ENCODE measurements at regions not wholly inside any gene's neighbourhood (a gene's known extent, or its start where the extent isn't known, plus 50 kb on each side); places are given as distances from the start of the nearest gene placed in this dataset.
"Not testable (repeated sequence)": the region's sequence is repeated elsewhere in the genome, so short reads cannot be mapped to it uniquely, and the experiment has no call there.

DNA sequence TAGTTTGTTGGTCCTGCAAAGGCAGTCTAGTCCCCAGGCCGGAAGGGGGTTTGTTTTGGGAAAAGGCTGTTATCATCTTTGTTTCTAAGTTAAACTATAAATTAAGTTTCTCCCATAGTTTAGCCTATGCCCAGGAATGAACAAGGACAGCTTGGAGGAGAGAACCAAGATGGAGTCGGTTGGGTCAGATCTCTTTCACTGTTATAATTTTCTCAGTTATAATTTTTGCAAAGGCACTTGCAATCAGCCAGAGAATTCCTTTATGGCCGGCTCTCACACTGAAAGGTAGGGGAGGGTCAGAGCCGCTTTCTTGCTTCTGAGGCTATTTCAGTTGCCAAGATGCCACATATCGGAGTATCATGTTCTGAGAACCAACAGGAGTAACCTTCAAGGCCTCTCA, 59.2 kb upstream of the ATF7IP2 start:
- intact Hi-C loops (cut with DNase I): no loop called here
- TF ChIP-seq POLR2AphosphoS5 (IDR thresholded peaks at IDR 0.05): no peak
- TF ChIP-seq CTCF (IDR thresholded peaks at IDR 0.05): no peak
- Histone ChIP-seq H3K27ac (no peak overlapping the region), H3K36me3 (no peaks in the 10 kb centered on the region), H3K9me3 (no peaks in the 10 kb centered on the region), H3K4me1 (no peaks in the 10 kb centered on the region), H3K27me3 (no peaks in the 10 kb centered on the region), H3K4me3 (no peak overlapping the region)
- no peak for DNase-seq
- WGBS, 2 donors: 87 to 95% methylated on average over 5 of the region's 5 CpGs

DNA sequence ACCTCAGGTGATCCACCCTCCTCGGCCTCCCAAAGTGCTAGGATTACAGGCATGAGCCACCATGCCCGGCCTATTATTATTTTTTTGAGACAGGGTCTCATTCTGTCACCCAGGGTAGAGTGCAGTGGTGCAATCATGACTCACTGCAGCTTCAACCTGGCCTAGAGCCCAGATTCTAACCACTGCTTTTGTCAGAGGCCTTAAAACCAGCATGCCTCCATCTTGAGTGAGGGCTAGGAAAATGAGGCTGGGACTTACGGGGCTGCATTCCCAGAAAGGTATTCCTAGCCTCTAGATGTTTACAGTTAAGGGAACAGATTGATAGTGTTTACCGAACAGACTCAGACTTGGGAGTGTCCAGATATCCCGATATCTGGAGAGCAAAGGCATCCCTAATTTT, 57.6 kb upstream of the ATF7IP2 start:
- H3K27me3 ChIP-seq; H3K4me1 ChIP-seq; intact Hi-C loops (cut with DNase I); H3K9me3 ChIP-seq; H3K36me3 ChIP-seq; DNase-seq; H3K4me3 ChIP-seq; H3K27ac ChIP-seq: not testable (repeated sequence)
- 74 to 82% methylated on average over 5 of the region's 5 CpGs for WGBS, 2 donors

- H3K27me3 ChIP-seq: no peaks in the 10 kb centered on the region
- no peaks in the 10 kb centered on the region for H3K9me3 ChIP-seq
- peaks cover 0 to 11% (median 2%) of the 10 kb centered on the region in 4 donors for H3K4me1 ChIP-seq
- TF ChIP-seq POLR2A (IDR thresholded peaks at IDR 0.05) (no peak), CTCF (IDR thresholded peaks at IDR 0.05) (no peak), POLR2AphosphoS5 (IDR thresholded peaks at IDR 0.05) (no peak), EP300 (IDR thresholded peaks at IDR 0.05) (no peak)
- no peaks in the 10 kb centered on the region for H3K36me3 ChIP-seq
- no peak overlapping the region for H3K27ac ChIP-seq
- DNase-seq: no peak
- intact Hi-C loops (cut with DNase I): no loop called here
- H3K4me3 ChIP-seq: no peak overlapping the region
Observed at GRCh38 chr16:10332241-10332640, 53.6 kb upstream of the ATF7IP2 start.

DNA sequence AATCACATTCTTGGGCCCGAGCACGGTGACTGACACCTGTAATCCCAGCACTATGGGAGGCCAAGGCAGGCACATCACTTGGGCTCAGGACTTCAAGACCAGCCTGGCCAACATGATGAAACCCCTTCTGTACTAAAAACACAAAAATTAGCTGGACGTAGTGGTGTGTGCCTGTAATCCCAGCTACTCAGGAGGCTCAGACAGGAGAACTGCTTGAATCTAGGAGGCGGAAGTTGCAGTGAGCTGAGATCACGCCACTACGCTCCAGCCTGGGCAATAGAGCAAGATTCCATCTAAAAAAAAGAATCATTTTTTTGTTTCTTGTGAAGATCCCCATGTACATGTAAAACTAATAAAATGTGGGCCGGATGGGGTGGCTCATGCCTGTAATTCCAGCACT, 53.1 kb upstream of the ATF7IP2 start:
- TF ChIP-seq POLR2AphosphoS5 (IDR thresholded peaks at IDR 0.05): no peak
- TF ChIP-seq POLR2A (IDR thresholded peaks at IDR 0.05): no peak
- no peak for TF ChIP-seq CTCF (IDR thresholded peaks at IDR 0.05)
- TF ChIP-seq EP300 (IDR thresholded peaks at IDR 0.05): no peak
- Histone ChIP-seq H3K27ac (no peak overlapping the region), H3K27me3 (no peaks in the 10 kb centered on the region), H3K4me3 (no peak overlapping the region), H3K9me3 (no peaks in the 10 kb centered on the region), H3K36me3 (no peaks in the 10 kb centered on the region), H3K4me1 (peaks cover 0 to 16% (median 6%) of the 10 kb centered on the region in 4 donors)
- WGBS, 2 donors: 91 to 92% methylated on average over 7 of the region's 7 CpGs
- intact Hi-C loops (cut with DNase I): no loop called here
- DNase-seq: no peak

DNA sequence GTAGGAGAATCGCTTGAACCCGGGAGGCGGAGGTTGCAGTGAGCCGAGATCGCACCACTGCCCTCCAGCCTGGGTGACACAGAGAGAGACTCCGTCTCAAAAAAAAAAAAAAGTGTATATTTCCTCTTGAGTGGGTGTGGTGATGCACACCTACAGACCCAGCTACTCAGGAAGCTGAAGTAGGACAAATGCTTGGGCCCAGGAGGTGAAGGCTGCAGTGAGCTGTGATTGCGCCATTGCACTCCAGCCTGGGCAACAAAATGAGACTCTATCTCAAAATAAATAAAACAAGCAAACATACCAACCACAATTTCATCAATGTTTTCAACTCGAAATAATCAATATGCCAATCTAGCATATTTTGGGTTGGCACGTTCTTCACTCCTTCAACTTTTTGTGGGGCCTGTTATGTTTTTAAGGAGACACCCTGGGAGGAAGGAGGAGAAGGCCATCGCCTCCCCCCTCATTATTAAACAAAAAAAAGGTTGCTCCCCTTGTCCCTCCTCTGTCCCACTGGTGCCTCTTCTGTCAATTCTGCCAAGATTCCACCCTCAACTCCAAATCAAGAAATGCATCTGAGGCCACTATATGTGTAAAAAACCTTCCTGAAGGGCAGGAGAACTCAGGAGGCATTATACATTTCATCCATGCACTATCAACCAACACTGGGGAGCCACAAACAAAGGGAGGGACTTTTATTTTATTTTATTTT, 52.4 kb upstream of the ATF7IP2 start:
- DNase-seq: no peak
- Histone ChIP-seq H3K9me3 (no peaks in the 10 kb centered on the region), H3K4me1 (peaks cover 0 to 23% (median 13%) of the 10 kb centered on the region in 4 donors), H3K36me3 (no peaks in the 10 kb centered on the region), H3K27ac (no peak overlapping the region), H3K4me3 (no peak overlapping the region), H3K27me3 (no peaks in the 10 kb centered on the region)
- TF ChIP-seq EP300 (IDR thresholded peaks at IDR 0.05) (no peak), CTCF (IDR thresholded peaks at IDR 0.05) (no peak), POLR2A (IDR thresholded peaks at IDR 0.05) (no peak), POLR2AphosphoS5 (IDR thresholded peaks at IDR 0.05) (no peak)
- 86 to 91% methylated on average over 10 of the region's 10 CpGs for WGBS, 2 donors
- intact Hi-C loops (cut with DNase I): no loop called here
